HepG2 (cell line): ENCODE measurements at regions not wholly inside any gene's neighbourhood (a gene's known extent, or its start where the extent isn't known, plus 50 kb on each side); places are given as distances from the start of the nearest gene placed in this dataset.

Experiments
- ATF4 ChIP-seq, 2 experiments: fragments of 450-650 bp in 1 of 2; sonication (generic) in 1 of 2; formaldehyde crosslinking; IDR thresholded peaks; 2 replicates each; pipeline versions ENCODE4 v1.5.0 to v1.8.0; 2020 to 2022; ENCODE audit warnings: mild to moderate bottlenecking in 1 of 2, missing genetic modification reagents in 1 of 2
- ATF7-NPFF ChIP-seq: sonication (generic); formaldehyde crosslinking; IDR thresholded peaks from 2 replicates; pipeline ENCODE4 v1.8.1; 2023; ENCODE audit warnings: mild to moderate bottlenecking, low read depth, missing genetic modification reagents, moderate library complexity
- CEBPZ ChIP-seq: IDR thresholded peaks from 2 replicates; pipeline ENCODE4 v1.6.1; 2012; ENCODE audit warnings: low read length, improper control_type of control experiment
- CREBL2 ChIP-seq: sonication (generic); formaldehyde crosslinking; IDR thresholded peaks from 2 replicates; pipeline ENCODE4 v1.8.1; 2023; ENCODE audit warnings: missing genetic modification reagents, mild to moderate bottlenecking, borderline replicate concordance
- HOXA7 ChIP-seq: sonication (generic); formaldehyde crosslinking; IDR thresholded peaks from 2 replicates; pipeline ENCODE4 v1.8.1; 2022; ENCODE audit warnings: mild to moderate bottlenecking, missing genetic modification reagents, moderate library complexity
- NFIC ChIP-seq: IDR thresholded peaks from 2 replicates; pipeline ENCODE4 v1.6.1; 2012; ENCODE audit warnings: mild to moderate bottlenecking, low read length, inconsistent platforms
- PAX8 ChIP-seq: sonication (generic); formaldehyde crosslinking; IDR thresholded peaks from 2 replicates; pipeline ENCODE4 v1.8.0; 2022; ENCODE audit warnings: mild to moderate bottlenecking, missing genetic modification reagents, borderline replicate concordance
- RBM39 ChIP-seq: fragments of 200-400 bp; formaldehyde crosslinking; IDR thresholded peaks from one replicate; pipeline ENCODE4 v1.6.1; 2018; ENCODE audit warnings: antibody characterized with exemption, mild to moderate bottlenecking, low read depth, low read length; ENCODE audit not compliant: poor library complexity, severe bottlenecking
- RERE ChIP-seq: IDR thresholded peaks from 2 replicates; pipeline ENCODE4 v1.6.1; 2016; ENCODE audit warnings: low read depth, missing genetic modification reagents, missing compliant biosample characterization
- SNAI1 ChIP-seq: sonication (generic); formaldehyde crosslinking; IDR thresholded peaks from 2 replicates; pipeline ENCODE4 v1.5.0; 2020; ENCODE audit warnings: mild to moderate bottlenecking, missing genetic modification reagents, borderline replicate concordance
- TOE1 ChIP-seq: sonication (generic); formaldehyde crosslinking; IDR thresholded peaks from 2 replicates; pipeline ENCODE4 v1.4.0; 2020; ENCODE audit warnings: mild to moderate bottlenecking, missing genetic modification reagents
- ZBTB39 ChIP-seq: sonication (generic); formaldehyde crosslinking; IDR thresholded peaks from 2 replicates; pipeline ENCODE4 v1.5.0; 2020; ENCODE audit warnings: missing genetic modification reagents
- ZFP36 ChIP-seq: fragments of 150-350 bp; IDR thresholded peaks from 2 replicates; pipeline ENCODE4 v1.6.1; 2018; ENCODE audit warnings: borderline replicate concordance, low read length, low read depth; ENCODE audit not compliant: partially characterized antibody
- ZNF569 ChIP-seq: sonication (generic); formaldehyde crosslinking; IDR thresholded peaks from 2 replicates; pipeline ENCODE4 v1.5.0; 2020; ENCODE audit warnings: mild to moderate bottlenecking, missing genetic modification reagents, moderate library complexity, borderline replicate concordance
- ZNF570 ChIP-seq: sonication (generic); formaldehyde crosslinking; IDR thresholded peaks from 2 replicates; pipeline ENCODE4 v1.4.0; 2020; ENCODE audit warnings: mild to moderate bottlenecking, missing genetic modification reagents, borderline replicate concordance
- ZSCAN22 ChIP-seq: sonication (generic); formaldehyde crosslinking; IDR thresholded peaks from 2 replicates; pipeline ENCODE4 v1.4.0; 2020; ENCODE audit warnings: mild to moderate bottlenecking, missing genetic modification reagents

GRCh38 chr12:38124247-38125012 lies 192.1 kb upstream of the ALG10B start (continued):
- TF ChIP-seq ATF4 (CRISPR knock-in tag; IDR thresholded peaks at IDR 0.05), result no peak
- no peak for TF ChIP-seq SNAI1 (CRISPR knock-in tag)
- no peak for TF ChIP-seq ATF7-NPFF (CRISPR knock-in tag)
- peak; percentile 62; the same call in 1 of the 2 replicates for TF ChIP-seq NFIC
- TF ChIP-seq TOE1 (CRISPR knock-in tag), result no peak
- no peak for TF ChIP-seq ZSCAN22 (CRISPR knock-in tag)
- TF ChIP-seq ZFP36, result no peak
- TF ChIP-seq ZBTB39 (CRISPR knock-in tag), result no peak
- TF ChIP-seq RBM39, result no peak
- TF ChIP-seq CREBL2 (CRISPR knock-in tag), result no peak
- TF ChIP-seq HOXA7 (CRISPR knock-in tag), result no peak
- TF ChIP-seq ZNF570 (CRISPR knock-in tag), result no peak
- no peak for TF ChIP-seq CEBPZ
- 0 out of 2 replicates have a peak, but pooled peaks have one; percentile 43 for TF ChIP-seq RERE (CRISPR knock-in tag)
- TF ChIP-seq PAX8 (CRISPR knock-in tag), result no peak
- TF ChIP-seq ZNF569 (CRISPR knock-in tag), result no peak
